Endodermal cell (in vitro differentiated cells): ENCODE measurements at regions not wholly inside any gene's neighbourhood (a gene's known extent, or its start where the extent isn't known, plus 50 kb on each side); places are given as distances from the start of the nearest gene placed in this dataset.

ENCODE experiments used
- DNase-seq: peaks from one replicate; pipeline ENCODE4 v3.0.0-alpha.2; 2017
- H3K27ac ChIP-seq: 2 replicates; pipeline ENCODE4 v1.5.1; 2013; ENCODE audit warnings: mild to moderate bottlenecking, low read depth, low read length, moderate library complexity
- H3K27me3 ChIP-seq: 2 replicates; pipeline ENCODE4 v1.6.1; 2013; ENCODE audit warnings: mild to moderate bottlenecking, low read length, moderate library complexity; ENCODE audit not compliant: insufficient read depth, control insufficient read depth, poor library complexity, severe bottlenecking
- H3K36me3 ChIP-seq: 2 replicates; pipeline ENCODE4 v1.7.0; 2013; ENCODE audit warnings: mild to moderate bottlenecking, low read length, moderate library complexity; ENCODE audit not compliant: control insufficient read depth, insufficient read depth
- H3K4me1 ChIP-seq: one replicate; pipeline ENCODE4 v1.7.0; 2013; ENCODE audit warnings: low read length; ENCODE audit not compliant: control insufficient read depth, insufficient read depth
- H3K4me3 ChIP-seq: 2 replicates; pipeline ENCODE4 v1.5.1; 2013; ENCODE audit warnings: mild to moderate bottlenecking, low read length, moderate library complexity
- H3K9ac ChIP-seq: 2 replicates; pipeline ENCODE4 v1.6.1; 2013; ENCODE audit warnings: mild to moderate bottlenecking, low read length, moderate library complexity; ENCODE audit not compliant: poor library complexity, severe bottlenecking; ENCODE audit errors: extremely low read depth
- H3K9me3 ChIP-seq: 2 replicates; pipeline ENCODE4 v1.6.1; 2013; ENCODE audit warnings: mild to moderate bottlenecking, low read length, moderate library complexity; ENCODE audit not compliant: control insufficient read depth
- H3K27ac Mint-ChIP-seq: 2 replicates; pipeline ENCODE4 v1.8.0; 2020; ENCODE audit warnings: mixed read lengths
- H3K27me3 Mint-ChIP-seq: 2 replicates; pipeline ENCODE4 v1.8.0; 2021; ENCODE audit warnings: mild to moderate bottlenecking, mixed read lengths; ENCODE audit not compliant: insufficient read depth
- H3K36me3 Mint-ChIP-seq: 2 replicates; pipeline ENCODE4 v1.8.0; 2020; ENCODE audit warnings: low read depth, mixed read lengths
- H3K4me1 Mint-ChIP-seq: 2 replicates; pipeline ENCODE4 v1.8.0; 2020; ENCODE audit warnings: mixed read lengths
- H3K4me3 Mint-ChIP-seq: 2 replicates; pipeline ENCODE4 v1.8.0; 2020; ENCODE audit warnings: mild to moderate bottlenecking, moderate library complexity, mixed read lengths
- H3K9me3 Mint-ChIP-seq: 2 replicates; pipeline ENCODE4 v1.8.0; 2020; ENCODE audit warnings: mild to moderate bottlenecking, mixed read lengths
- CTCF ChIP-seq: fragments of 200-600 bp; sonication (generic); conservative IDR thresholded peaks from 2 replicates; pipeline ENCODE4 v1.5.0; 2021; ENCODE audit warnings: antibody characterized with exemption, mild to moderate bottlenecking
- WGBS, 2 experiments: methylation state at CpG; one replicate each; pipeline versions ENCODE4 v1.1.5 to v1.1.7; 2013; ENCODE audit warnings: missing lambda C conversion rate in 2 of 2, mixed read lengths in 1 of 2; ENCODE audit not compliant: insufficient coverage in 1 of 2, insufficient read length in 1 of 2; 5-methylcytosine and 5-hydroxymethylcytosine counted together

- no peak overlapping the region for H3K4me3 Mint-ChIP-seq
- no peak for TF ChIP-seq CTCF
- H3K27ac ChIP-seq = no peak overlapping the region
- no peaks in the 10 kb centered on the region for H3K9me3 ChIP-seq
- H3K27ac Mint-ChIP-seq = no peak overlapping the region
- DNase-seq = no peak
- H3K9ac ChIP-seq = no peak overlapping the region
- H3K27me3 ChIP-seq = no peaks in the 10 kb centered on the region
- peaks cover 2% of the 10 kb centered on the region for H3K9me3 Mint-ChIP-seq
- H3K36me3 ChIP-seq = no peaks in the 10 kb centered on the region
- H3K4me1 ChIP-seq = no peaks in the 10 kb centered on the region
- no peak overlapping the region for H3K4me3 ChIP-seq
- peaks cover 3% of the 10 kb centered on the region for H3K27me3 Mint-ChIP-seq
- no peaks in the 10 kb centered on the region for H3K4me1 Mint-ChIP-seq
- WGBS, 2 experiments = 95 to 100% methylated on average over 2 to 5 of the region's 5 CpGs
- no peaks in the 10 kb centered on the region for H3K36me3 Mint-ChIP-seq
Measured at GRCh38 chr21:41009398-41010100, 158.4 kb upstream of the BACE2 start.

GRCh38 chr21:41010101-41010435 lies 157.9 kb upstream of the BACE2 start:
- no peak overlapping the region for H3K4me3 ChIP-seq
- H3K9ac ChIP-seq = no peak overlapping the region
- no peak overlapping the region for H3K27ac Mint-ChIP-seq
- WGBS, 2 experiments = 93% methylated on average over 5 of the region's 6 CpGs; no CpG with 5 or more reads in 1 of the 2 experiments
- no peak for DNase-seq
- H3K27ac ChIP-seq = no peak overlapping the region
- H3K4me3 Mint-ChIP-seq = no peak overlapping the region
- peaks cover 2% of the 10 kb centered on the region for H3K9me3 Mint-ChIP-seq
- H3K36me3 Mint-ChIP-seq = no peaks in the 10 kb centered on the region
- H3K4me1 Mint-ChIP-seq = no peaks in the 10 kb centered on the region
- H3K9me3 ChIP-seq = no peaks in the 10 kb centered on the region
- no peak for TF ChIP-seq CTCF
- no peaks in the 10 kb centered on the region for H3K4me1 ChIP-seq
- no peaks in the 10 kb centered on the region for H3K27me3 ChIP-seq
- peaks cover 3% of the 10 kb centered on the region for H3K27me3 Mint-ChIP-seq
- no peaks in the 10 kb centered on the region for H3K36me3 ChIP-seq

GRCh38 chr21:41011098-41011731 lies 156.7 kb upstream of the BACE2 start:
- DNase-seq = no peak
- Histone ChIP-seq H3K27me3 (no peaks in the 10 kb centered on the region), H3K4me3 (no peak overlapping the region), H3K27ac (no peak overlapping the region), H3K36me3 (no peaks in the 10 kb centered on the region), H3K9me3 (no peaks in the 10 kb centered on the region), H3K4me1 (no peaks in the 10 kb centered on the region), H3K9ac (no peak overlapping the region)
- TF ChIP-seq CTCF = no peak
- H3K36me3 Mint-ChIP-seq = no peaks in the 10 kb centered on the region
- WGBS, 2 experiments = 82 to 94% methylated on average over 7 to 16 of the region's 16 CpGs
- H3K27ac Mint-ChIP-seq = no peak overlapping the region
- H3K9me3 Mint-ChIP-seq = peaks cover 2% of the 10 kb centered on the region
- no peak overlapping the region for H3K4me3 Mint-ChIP-seq
- H3K4me1 Mint-ChIP-seq = no peaks in the 10 kb centered on the region
- H3K27me3 Mint-ChIP-seq = peaks cover 3% of the 10 kb centered on the region
